Karpas-422 (cell line): ENCODE measurements at regions not wholly inside any gene's neighbourhood (a gene's known extent, or its start where the extent isn't known, plus 50 kb on each side); places are given as distances from the start of the nearest gene placed in this dataset.
A peak's percentile ranks its signal among the peaks of the same experiment; 100 is the strongest.
"Not testable (repeated sequence)": the region's sequence is repeated elsewhere in the genome, so short reads cannot be mapped to it uniquely, and the experiment has no call there.

Source experiments
- DNase-seq: peaks from one replicate; pipeline ENCODE4 v3.0.0-alpha.2; 2015
- H2AFZ ChIP-seq: fragments of 200-600 bp; sonication (generic); 2 replicates; pipeline ENCODE4 v1.6.1; 2014; ENCODE audit warnings: antibody characterized with exemption, low read length, mixed read lengths
- H3K27ac ChIP-seq: fragments of 200-600 bp; sonication (generic); 2 replicates; pipeline ENCODE4 v1.5.1; 2014; ENCODE audit warnings: mild to moderate bottlenecking, low read length, moderate library complexity
- H3K27me3 ChIP-seq: fragments of 200-600 bp; sonication (generic); 2 replicates; pipeline ENCODE4 v1.6.1; 2014; ENCODE audit warnings: low read length, mixed read lengths
- H3K36me3 ChIP-seq: fragments of 200-600 bp; sonication (generic); 2 replicates; pipeline ENCODE4 v1.6.1; 2014; ENCODE audit warnings: low read length, mixed read lengths; ENCODE audit not compliant: insufficient read depth
- H3K4me1 ChIP-seq: fragments of 200-600 bp; sonication (generic); 2 replicates; pipeline ENCODE4 v1.6.1; 2014; ENCODE audit warnings: mild to moderate bottlenecking, low read length, mixed read lengths
- H3K4me2 ChIP-seq: fragments of 200-600 bp; sonication (generic); 2 replicates; pipeline ENCODE4 v1.6.1; 2014; ENCODE audit warnings: low read length, low read depth, mild to moderate bottlenecking; ENCODE audit not compliant: poor library complexity, severe bottlenecking
- H3K4me3 ChIP-seq: fragments of 200-600 bp; sonication (generic); 2 replicates; pipeline ENCODE4 v1.5.1; 2014; ENCODE audit warnings: mild to moderate bottlenecking, antibody characterized with exemption, low read length, mixed read lengths
- H3K79me2 ChIP-seq: fragments of 200-600 bp; sonication (generic); 2 replicates; pipeline ENCODE4 v1.6.1; 2014; ENCODE audit warnings: mild to moderate bottlenecking, low read length, mixed read lengths
- H3K9ac ChIP-seq: fragments of 200-600 bp; sonication (generic); 2 replicates; pipeline ENCODE4 v1.6.0; 2014; ENCODE audit warnings: low read length
- H3K9me2 ChIP-seq: fragments of 200-600 bp; sonication (generic), shearing (Covaris generic); replicated peaks from 2 replicates; pipeline ENCODE4 v1.6.0; 2014; ENCODE audit warnings: mild to moderate bottlenecking, low read length, moderate library complexity; ENCODE audit not compliant: insufficient read depth
- H3K9me3 ChIP-seq: fragments of 300-700, 200-600 bp; sonication (generic); 2 replicates; pipeline ENCODE4 v1.6.1; 2014; ENCODE audit warnings: low read length, mixed read lengths
- H4K20me1 ChIP-seq: fragments of 200-600 bp; sonication (generic); 2 replicates; pipeline ENCODE4 v1.6.1; 2014; ENCODE audit warnings: mild to moderate bottlenecking, antibody characterized with exemption, low read length, low read depth; ENCODE audit not compliant: insufficient read depth

DNA sequence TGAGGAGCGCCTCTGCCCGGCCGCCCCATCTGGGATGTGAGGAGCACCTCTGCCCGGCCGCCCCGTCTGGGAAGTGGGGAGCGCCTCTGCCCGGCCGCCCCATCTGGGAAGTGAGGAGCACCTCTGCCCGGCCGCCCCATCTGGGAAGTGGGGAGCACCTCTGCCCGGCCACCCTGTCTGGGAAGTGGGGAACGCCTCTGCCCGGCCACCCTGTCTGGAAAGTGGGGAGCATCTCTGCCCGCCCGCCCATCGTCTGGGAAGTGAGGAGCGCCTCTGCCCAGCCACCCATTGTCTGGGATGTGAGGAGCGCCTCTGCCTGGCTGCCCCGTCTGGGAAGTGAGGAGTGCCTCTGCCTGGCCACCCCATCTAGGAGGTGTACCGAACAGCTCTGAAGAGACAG is 788.1 kb downstream of the PLA2G4A start:
- not testable (repeated sequence) for H3K4me3 ChIP-seq, H3K4me2 ChIP-seq, H3K36me3 ChIP-seq, H3K9me2 ChIP-seq, H3K79me2 ChIP-seq, DNase-seq, H3K27ac ChIP-seq, H2AFZ ChIP-seq, H3K27me3 ChIP-seq, H4K20me1 ChIP-seq, H3K4me1 ChIP-seq, H3K9ac ChIP-seq
- H3K9me3 ChIP-seq, result peaks cover 15% of the 10 kb centered on the region

DNA sequence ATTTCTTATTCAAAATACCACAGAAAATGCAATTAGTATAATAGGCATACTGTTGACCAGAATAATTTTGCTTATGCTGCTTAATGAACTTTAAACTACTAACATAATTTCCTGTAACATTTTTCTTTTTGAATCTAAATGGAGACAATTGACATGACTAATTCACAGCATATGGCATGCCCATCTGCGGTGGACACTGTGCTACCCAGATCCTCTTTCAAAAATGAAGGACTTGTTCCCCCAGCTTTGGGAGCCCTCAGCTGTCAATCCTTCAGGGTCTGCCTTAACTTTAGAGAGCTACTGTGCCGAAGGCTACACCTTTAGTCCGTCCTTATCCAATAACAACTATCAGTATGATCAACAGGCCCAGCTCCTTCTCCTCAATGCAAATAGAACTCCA is 789.0 kb downstream of the PLA2G4A start:
- H3K9ac ChIP-seq, result no peak overlapping the region
- H3K9me3 ChIP-seq, result peaks cover 15% of the 10 kb centered on the region
- no peaks in the 10 kb centered on the region for H3K27me3 ChIP-seq
- DNase-seq, result no peak
- no peaks in the 10 kb centered on the region for H3K9me2 ChIP-seq
- H2AFZ ChIP-seq, result no peak overlapping the region
- H3K36me3 ChIP-seq, result no peaks in the 10 kb centered on the region
- H3K4me3 ChIP-seq, result no peak overlapping the region
- no peaks in the 10 kb centered on the region for H3K79me2 ChIP-seq
- no peak overlapping the region for H3K4me2 ChIP-seq
- no peak overlapping the region for H3K27ac ChIP-seq
- no peaks in the 10 kb centered on the region for H4K20me1 ChIP-seq
- H3K4me1 ChIP-seq, result no peaks in the 10 kb centered on the region

DNA sequence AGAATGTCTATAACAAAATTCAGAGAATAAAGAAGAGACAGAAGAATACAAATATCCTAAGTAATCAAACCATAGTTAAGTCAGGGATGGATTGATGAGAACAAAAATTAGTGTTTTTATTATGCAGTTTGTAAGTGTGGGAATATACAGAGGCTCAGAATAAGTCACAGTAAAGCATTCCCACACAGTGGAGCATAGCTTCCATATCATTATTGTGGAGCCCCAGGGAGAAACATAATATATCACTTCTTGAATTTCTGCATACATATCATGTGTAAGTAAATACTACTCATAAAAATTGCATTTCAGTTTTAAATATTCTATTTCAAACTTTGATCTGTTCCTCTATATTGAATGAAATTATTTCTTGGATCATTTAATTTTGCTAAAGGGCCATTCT is 790.4 kb downstream of the PLA2G4A start:
- Histone ChIP-seq H3K4me1 (no peaks in the 10 kb centered on the region), H3K27me3 (no peaks in the 10 kb centered on the region), H4K20me1 (no peaks in the 10 kb centered on the region), H3K4me2 (no peak overlapping the region), H3K27ac (no peak overlapping the region), H3K9me3 (peaks cover 11% of the 10 kb centered on the region), H3K4me3 (no peak overlapping the region), H3K79me2 (no peaks in the 10 kb centered on the region), H3K9ac (no peak overlapping the region), H3K36me3 (no peaks in the 10 kb centered on the region), H3K9me2 (no peaks in the 10 kb centered on the region), H2AFZ (no peak overlapping the region)
- DNase-seq, result no peak

DNA sequence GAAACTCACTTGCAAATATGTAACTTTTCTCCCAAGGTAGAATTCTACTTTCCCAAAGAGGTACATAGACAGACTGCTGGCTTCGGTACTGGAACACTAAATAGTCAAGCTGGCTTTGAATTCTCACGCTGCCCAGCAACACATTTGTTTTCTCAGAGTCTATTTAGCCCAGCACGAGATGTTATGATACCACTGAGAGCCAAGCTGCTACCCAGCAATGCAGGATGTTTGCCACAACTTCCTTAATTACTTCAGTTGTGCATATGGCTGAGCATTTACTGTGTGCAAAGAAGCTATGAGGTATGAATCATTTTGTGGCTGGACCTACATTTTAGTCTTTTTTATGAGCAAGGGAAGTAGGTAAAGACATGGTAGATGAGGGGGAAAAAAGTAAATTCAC is 793.2 kb downstream of the PLA2G4A start:
- H3K9me3 ChIP-seq, result peaks cover 8% of the 10 kb centered on the region
- H3K27me3 ChIP-seq, result no peaks in the 10 kb centered on the region
- no peaks in the 10 kb centered on the region for H3K4me1 ChIP-seq
- no peaks in the 10 kb centered on the region for H3K9me2 ChIP-seq
- DNase-seq, result no peak
- no peak overlapping the region for H3K4me2 ChIP-seq
- H2AFZ ChIP-seq, result peak overlapping the region; percentile 54; the same call in 1 of the 2 replicates
- no peak overlapping the region for H3K9ac ChIP-seq
- no peak overlapping the region for H3K4me3 ChIP-seq
- H3K79me2 ChIP-seq, result no peaks in the 10 kb centered on the region
- H3K27ac ChIP-seq, result no peak overlapping the region
- H4K20me1 ChIP-seq, result no peaks in the 10 kb centered on the region
- no peaks in the 10 kb centered on the region for H3K36me3 ChIP-seq

DNA sequence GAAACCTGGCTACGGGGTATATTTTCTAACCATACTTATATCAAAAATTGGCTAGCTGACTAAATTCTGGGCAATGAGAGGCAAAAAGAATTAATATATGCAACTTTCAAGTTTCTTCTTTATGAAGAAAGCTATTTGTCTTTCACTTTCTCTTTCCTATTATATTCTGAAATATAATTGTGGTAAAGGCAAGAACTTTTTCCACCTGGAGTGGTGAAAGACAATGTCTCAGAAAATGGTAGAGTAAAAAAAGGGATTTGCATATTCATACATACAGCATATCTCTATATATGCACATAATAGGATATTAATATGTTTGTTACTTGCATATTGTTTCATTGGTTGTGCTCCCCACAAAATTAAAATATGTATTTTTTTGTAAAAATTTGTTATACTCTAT is 793.8 kb downstream of the PLA2G4A start:
- no peak for DNase-seq
- Histone ChIP-seq H2AFZ (no peak overlapping the region), H3K36me3 (no peaks in the 10 kb centered on the region), H3K79me2 (no peaks in the 10 kb centered on the region), H3K4me2 (no peak overlapping the region), H3K4me1 (no peaks in the 10 kb centered on the region), H3K4me3 (no peak overlapping the region), H3K27me3 (no peaks in the 10 kb centered on the region), H3K9me2 (no peaks in the 10 kb centered on the region), H3K9ac (no peak overlapping the region), H3K27ac (no peak overlapping the region), H3K9me3 (peaks cover 8% of the 10 kb centered on the region), H4K20me1 (no peaks in the 10 kb centered on the region)

DNA sequence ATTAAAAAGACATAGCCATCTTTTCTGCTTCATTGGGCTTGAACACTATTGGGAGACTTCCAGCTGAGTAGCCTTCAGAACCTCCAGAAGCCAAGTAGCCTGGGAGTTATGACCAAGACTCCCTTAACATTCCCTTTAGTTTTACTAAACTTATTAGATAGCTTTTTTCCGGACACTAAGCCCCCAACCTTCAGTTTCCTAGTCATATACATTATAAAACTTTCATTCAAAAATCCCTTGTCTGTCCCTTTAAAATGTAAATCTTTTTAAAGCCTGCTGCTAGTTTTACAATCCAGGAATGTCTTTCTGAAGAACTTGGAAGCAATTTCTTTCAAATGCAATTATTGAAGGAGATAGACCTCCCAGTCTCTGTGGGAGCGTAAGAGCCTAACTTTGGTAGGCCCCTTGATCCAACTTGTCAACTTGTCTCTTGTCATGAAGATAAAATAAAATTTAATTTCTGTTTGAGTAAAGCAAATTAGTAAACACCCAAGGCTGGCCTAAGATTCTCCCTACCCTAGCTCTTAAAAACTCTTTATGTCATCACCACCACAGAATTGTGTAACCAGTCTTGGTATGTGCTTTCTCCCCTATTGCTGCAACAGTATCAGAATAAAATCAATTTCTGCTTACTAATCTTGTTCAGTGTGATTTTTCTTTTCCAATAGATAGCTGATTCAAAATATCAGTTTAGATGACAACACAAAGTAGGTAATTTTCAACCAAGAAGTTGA is 796.2 kb downstream of the PLA2G4A start:
- H3K4me3 ChIP-seq, result no peak overlapping the region
- H2AFZ ChIP-seq, result no peak overlapping the region
- no peaks in the 10 kb centered on the region for H3K36me3 ChIP-seq
- H3K27me3 ChIP-seq, result no peaks in the 10 kb centered on the region
- no peak overlapping the region for H3K27ac ChIP-seq
- H3K4me1 ChIP-seq, result no peaks in the 10 kb centered on the region
- H3K9me3 ChIP-seq, result peaks cover 6% of the 10 kb centered on the region; the same call in 1 of the 2 replicates
- DNase-seq, result no peak
- H3K9me2 ChIP-seq, result no peaks in the 10 kb centered on the region
- H3K4me2 ChIP-seq, result no peak overlapping the region
- no peak overlapping the region for H3K9ac ChIP-seq
- no peaks in the 10 kb centered on the region for H3K79me2 ChIP-seq
- no peaks in the 10 kb centered on the region for H4K20me1 ChIP-seq

DNA sequence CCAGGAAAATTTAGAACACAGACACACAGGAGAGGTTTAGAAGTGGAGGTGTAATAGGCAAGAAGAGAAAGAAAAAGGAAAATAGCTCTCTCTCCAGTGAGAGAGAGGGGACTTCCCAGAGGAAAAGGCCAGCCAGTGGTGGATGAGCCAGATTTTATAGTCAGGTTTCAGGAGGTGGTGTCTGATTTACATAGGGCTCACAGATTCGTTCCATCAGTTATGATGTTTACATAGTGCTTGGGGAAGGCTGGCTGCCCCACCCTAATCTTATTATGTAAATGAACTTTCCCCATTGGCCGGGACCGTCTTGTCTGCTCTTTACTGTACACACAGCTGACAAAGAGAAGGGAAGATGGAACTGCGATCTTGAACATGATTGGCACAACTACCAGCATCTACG is 797.3 kb downstream of the PLA2G4A start:
- no peak overlapping the region for H3K4me2 ChIP-seq
- H3K9me3 ChIP-seq, result peaks cover 11% of the 10 kb centered on the region
- H3K4me3 ChIP-seq, result no peak overlapping the region
- DNase-seq, result no peak
- no peaks in the 10 kb centered on the region for H3K79me2 ChIP-seq
- no peak overlapping the region for H3K27ac ChIP-seq
- no peak overlapping the region for H3K9ac ChIP-seq
- no peaks in the 10 kb centered on the region for H3K27me3 ChIP-seq
- no peaks in the 10 kb centered on the region for H3K36me3 ChIP-seq
- H3K4me1 ChIP-seq, result no peaks in the 10 kb centered on the region
- no peaks in the 10 kb centered on the region for H3K9me2 ChIP-seq
- no peaks in the 10 kb centered on the region for H4K20me1 ChIP-seq
- H2AFZ ChIP-seq, result no peak overlapping the region

DNA sequence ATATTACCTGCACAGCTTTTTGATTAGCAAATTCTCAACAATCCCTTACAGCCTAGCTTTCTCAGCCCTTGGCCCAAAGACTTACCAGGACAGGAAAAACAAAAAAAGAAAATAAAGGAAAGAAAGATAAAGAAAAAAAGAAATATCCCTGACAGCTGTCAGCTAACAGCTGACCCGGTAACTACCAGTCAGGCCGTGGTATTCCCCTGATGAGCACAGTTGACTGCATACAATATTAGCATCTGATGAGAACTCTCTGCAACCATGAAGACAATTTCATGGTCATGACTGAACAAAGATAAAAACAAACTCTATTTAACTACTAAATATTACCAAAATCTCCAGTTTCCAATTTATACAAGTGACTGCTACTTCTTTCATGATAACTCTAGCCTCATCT is 798.8 kb downstream of the PLA2G4A start:
- H3K27me3 ChIP-seq, result no peaks in the 10 kb centered on the region
- no peaks in the 10 kb centered on the region for H4K20me1 ChIP-seq
- H3K4me1 ChIP-seq, result no peaks in the 10 kb centered on the region
- H3K79me2 ChIP-seq, result no peaks in the 10 kb centered on the region
- H3K9me3 ChIP-seq, result peaks cover 24% of the 10 kb centered on the region
- no peak overlapping the region for H3K4me2 ChIP-seq
- no peak overlapping the region for H3K9ac ChIP-seq
- no peak overlapping the region for H2AFZ ChIP-seq
- H3K4me3 ChIP-seq, result no peak overlapping the region
- no peaks in the 10 kb centered on the region for H3K9me2 ChIP-seq
- H3K36me3 ChIP-seq, result no peaks in the 10 kb centered on the region
- no peak for DNase-seq
- no peak overlapping the region for H3K27ac ChIP-seq
